Endothelial cell of umbilical vein (primary cell): ENCODE measurements at regions not wholly inside any gene's neighbourhood (a gene's known extent, or its start where the extent isn't known, plus 50 kb on each side); places are given as distances from the start of the nearest gene placed in this dataset.

ENCODE experiments used
- CTCF ChIP-seq, 2 donors: IDR thresholded peaks; 1 replicate in 1 of 2; 2 replicates in 1 of 2; pipeline ENCODE4 v1.5.1; 2011; ENCODE audit warnings: low read length in 2 of 2, mild to moderate bottlenecking in 2 of 2, moderate library complexity in 2 of 2, control low read depth in 1 of 2, inconsistent platforms in 1 of 2, low read depth in 1 of 2; ENCODE audit not compliant: insufficient read depth in 1 of 2; ENCODE audit errors: extremely low read depth in 1 of 2
- EZH2 ChIP-seq: IDR thresholded peaks from 2 replicates; pipeline ENCODE4 v1.6.1; 2012; ENCODE audit warnings: borderline replicate concordance, low read depth, mild to moderate bottlenecking, moderate library complexity, low read length, inconsistent platforms; ENCODE audit not compliant: severe bottlenecking
- FOS ChIP-seq: IDR thresholded peaks from 2 replicates; pipeline ENCODE4 v1.6.1; 2011; ENCODE audit warnings: mild to moderate bottlenecking, low read length, moderate library complexity, borderline replicate concordance; ENCODE audit not compliant: insufficient read depth
- JUN ChIP-seq: IDR thresholded peaks from 2 replicates; pipeline ENCODE4 v1.6.1; 2011; ENCODE audit warnings: borderline replicate concordance, low read depth; ENCODE audit not compliant: insufficient read length, insufficient read depth
- POLR2A ChIP-seq: IDR thresholded peaks from 2 replicates; pipeline ENCODE4 v1.6.1; 2012; ENCODE audit warnings: low read depth, mild to moderate bottlenecking, control low read depth, low read length
- POLR2AphosphoS5 ChIP-seq: IDR thresholded peaks from 2 replicates; pipeline ENCODE4 v1.6.1; 2012; ENCODE audit warnings: low read depth, mild to moderate bottlenecking, control low read depth, low read length, moderate library complexity; ENCODE audit not compliant: insufficient read depth

- TF ChIP-seq POLR2A (no peak), CTCF (IDR thresholded peaks at IDR 0.05; ENCODE audit: extremely low read depth in 1 of 2, insufficient read depth in 1 of 2, low read depth in 1 of 2, low read length in 2 of 2) (no peak), FOS (no peak), EZH2 (no peak), POLR2AphosphoS5 (no peak), JUN (no peak)
Measured at GRCh38 chr16:87186446-87186845, 130.7 kb downstream of the C16orf95 start.
